ES-I3 (cell line): ENCODE measurements at regions not wholly inside any gene's neighbourhood (a gene's known extent, or its start where the extent isn't known, plus 50 kb on each side); places are given as distances from the start of the nearest gene placed in this dataset.

Experiments used
- H3K36me3 ChIP-seq: 2 replicates; pipeline ENCODE4 v1.6.1; 2013; ENCODE audit warnings: mild to moderate bottlenecking, low read length, control low read depth, moderate library complexity; ENCODE audit not compliant: insufficient read depth
- H3K4me1 ChIP-seq: 2 replicates; pipeline ENCODE4 v1.6.1; 2013; ENCODE audit warnings: mild to moderate bottlenecking, control low read depth, low read length; ENCODE audit not compliant: insufficient read depth
- H3K9ac ChIP-seq: 2 replicates; pipeline ENCODE4 v1.6.1; 2013; ENCODE audit warnings: low read depth, mild to moderate bottlenecking, low read length, moderate library complexity
- H3K9me3 ChIP-seq: 2 replicates; pipeline ENCODE4 v1.6.1; 2013; ENCODE audit warnings: mild to moderate bottlenecking, low read length, moderate library complexity; ENCODE audit not compliant: control insufficient read depth, insufficient read depth

- peaks cover 4% of the 10 kb centered on the region; the same call in 1 of the 2 replicates for H3K9me3 ChIP-seq
- no peaks in the 10 kb centered on the region for H3K36me3 ChIP-seq
- no peaks in the 10 kb centered on the region for H3K4me1 ChIP-seq
- no peak overlapping the region for H3K9ac ChIP-seq
These were observed 340.8 kb downstream of the KLF12 start for GRCh38 chr13:73793361-73793760.

GRCh38 chr13:73792796-73793195, 341.4 kb downstream of the KLF12 start:
- H3K4me1 ChIP-seq = no peaks in the 10 kb centered on the region
- H3K9me3 ChIP-seq = peaks cover 4% of the 10 kb centered on the region; the same call in 1 of the 2 replicates
- no peaks in the 10 kb centered on the region for H3K36me3 ChIP-seq
- H3K9ac ChIP-seq = no peak overlapping the region

GRCh38 chr13:73782450-73783449, 351.5 kb downstream of the KLF12 start:
- Histone ChIP-seq H3K4me1 (no peaks in the 10 kb centered on the region), H3K9me3 (no peaks in the 10 kb centered on the region), H3K9ac (no peak overlapping the region), H3K36me3 (no peaks in the 10 kb centered on the region)

- no peaks in the 10 kb centered on the region for H3K9me3 ChIP-seq
- H3K4me1 ChIP-seq = no peaks in the 10 kb centered on the region
- H3K9ac ChIP-seq = no peak overlapping the region
- no peaks in the 10 kb centered on the region for H3K36me3 ChIP-seq
These were observed 352.8 kb downstream of the KLF12 start for GRCh38 chr13:73781384-73781783.

- Histone ChIP-seq H3K9me3 (no peaks in the 10 kb centered on the region), H3K9ac (no peak overlapping the region), H3K36me3 (no peaks in the 10 kb centered on the region), H3K4me1 (no peaks in the 10 kb centered on the region)
These were observed 354.3 kb downstream of the KLF12 start for GRCh38 chr13:73779881-73780280.

- Histone ChIP-seq H3K4me1 (no peaks in the 10 kb centered on the region), H3K9me3 (no peaks in the 10 kb centered on the region), H3K9ac (no peak overlapping the region), H3K36me3 (no peaks in the 10 kb centered on the region)
These were observed 355.9 kb downstream of the KLF12 start for GRCh38 chr13:73778242-73778864.

GRCh38 chr13:73777134-73777533, 357.1 kb downstream of the KLF12 start:
- Histone ChIP-seq H3K36me3 (no peaks in the 10 kb centered on the region), H3K9me3 (no peaks in the 10 kb centered on the region), H3K9ac (no peak overlapping the region), H3K4me1 (no peaks in the 10 kb centered on the region)

- H3K9ac ChIP-seq = no peak overlapping the region
- H3K4me1 ChIP-seq = no peaks in the 10 kb centered on the region
- H3K9me3 ChIP-seq = no peaks in the 10 kb centered on the region
- no peaks in the 10 kb centered on the region for H3K36me3 ChIP-seq
These were observed 357.9 kb downstream of the KLF12 start for GRCh38 chr13:73776151-73776785.

GRCh38 chr13:73773168-73773549, 361.0 kb downstream of the KLF12 start:
- Histone ChIP-seq H3K9me3 (no peaks in the 10 kb centered on the region), H3K4me1 (no peaks in the 10 kb centered on the region), H3K36me3 (no peaks in the 10 kb centered on the region), H3K9ac (no peak overlapping the region)

- H3K9me3 ChIP-seq = no peaks in the 10 kb centered on the region
- no peaks in the 10 kb centered on the region for H3K4me1 ChIP-seq
- no peak overlapping the region for H3K9ac ChIP-seq
- H3K36me3 ChIP-seq = no peaks in the 10 kb centered on the region
These were observed 361.6 kb downstream of the KLF12 start for GRCh38 chr13:73772449-73773167.

GRCh38 chr13:73767747-73768315, 366.4 kb downstream of the KLF12 start:
- Histone ChIP-seq H3K36me3 (no peaks in the 10 kb centered on the region), H3K4me1 (peaks cover 21% of the 10 kb centered on the region; the same call in 1 of the 2 replicates), H3K9ac (no peak overlapping the region), H3K9me3 (no peaks in the 10 kb centered on the region)

GRCh38 chr13:73767191-73767741, 366.9 kb downstream of the KLF12 start:
- no peaks in the 10 kb centered on the region for H3K36me3 ChIP-seq
- H3K4me1 ChIP-seq = peaks cover 21% of the 10 kb centered on the region; the same call in 1 of the 2 replicates
- no peak overlapping the region for H3K9ac ChIP-seq
- H3K9me3 ChIP-seq = no peaks in the 10 kb centered on the region

- Histone ChIP-seq H3K4me1 (peaks cover 21% of the 10 kb centered on the region; the same call in 1 of the 2 replicates), H3K9me3 (no peaks in the 10 kb centered on the region), H3K36me3 (no peaks in the 10 kb centered on the region), H3K9ac (peak overlapping the region; percentile 41; the same call in 1 of the 2 replicates)
These were observed 368.4 kb downstream of the KLF12 start for GRCh38 chr13:73765651-73766384.
